Neural cell (in vitro differentiated cells): ENCODE measurements at regions not wholly inside any gene's neighbourhood (a gene's known extent, or its start where the extent isn't known, plus 50 kb on each side); places are given as distances from the start of the nearest gene placed in this dataset.

Source experiments
- H2AFZ ChIP-seq: fragments of 200-600, 300-800 bp; sonication (generic), shearing (Covaris generic); 2 replicates; pipeline ENCODE4 v1.6.0; 2014; ENCODE audit warnings: low read depth, mild to moderate bottlenecking, antibody characterized with exemption, low read length, moderate library complexity
- H3F3A ChIP-seq: fragments of 200-600 bp; shearing (Covaris generic); 2 replicates; pipeline ENCODE4 v1.6.1; 2016; ENCODE audit warnings: mild to moderate bottlenecking, moderate library complexity, mixed read lengths, antibody characterized with exemption, low read length; ENCODE audit not compliant: insufficient read depth, poor library complexity, severe bottlenecking
- H3K27ac ChIP-seq: fragments of 200-600, 300-800 bp; sonication (generic), shearing (Covaris generic); 2 replicates; pipeline ENCODE4 v1.5.1; 2014; ENCODE audit warnings: mild to moderate bottlenecking, low read length, moderate library complexity
- H3K27me3 ChIP-seq: fragments of 300-800, 200-600 bp; sonication (generic), shearing (Covaris generic); 2 replicates; pipeline ENCODE4 v1.6.0; 2014; ENCODE audit warnings: mild to moderate bottlenecking, low read depth, low read length, moderate library complexity; ENCODE audit not compliant: insufficient read depth
- H3K36me3 ChIP-seq: fragments of 300-800, 200-600 bp; sonication (generic), shearing (Covaris generic); 2 replicates; pipeline ENCODE4 v1.5.1; 2014; ENCODE audit warnings: mild to moderate bottlenecking, antibody characterized with exemption, low read length, moderate library complexity; ENCODE audit not compliant: insufficient read depth
- H3K4me2 ChIP-seq: fragments of 300-800, 200-600 bp; sonication (generic), shearing (Covaris generic); 2 replicates; pipeline ENCODE4 v1.6.0; 2014; ENCODE audit warnings: mild to moderate bottlenecking, low read length
- H3K4me3 ChIP-seq: fragments of 300-800, 200-600 bp; sonication (generic), shearing (Covaris generic); 2 replicates; pipeline ENCODE4 v1.5.1; 2014; ENCODE audit warnings: mild to moderate bottlenecking, low read length, moderate library complexity
- H3K79me2 ChIP-seq: fragments of 200-600 bp; shearing (Covaris generic); replicated peaks from 2 replicates; pipeline ENCODE4 v1.6.0; 2014; ENCODE audit warnings: mild to moderate bottlenecking, low read length, moderate library complexity; ENCODE audit not compliant: insufficient read depth
- H3K9ac ChIP-seq: fragments of 300-800, 200-600 bp; sonication (generic), shearing (Covaris generic); 2 replicates; pipeline ENCODE4 v1.6.1; 2016; ENCODE audit warnings: mild to moderate bottlenecking, low read length, mixed read lengths
- H3K9me2 ChIP-seq: fragments of 200-600 bp; shearing (Covaris generic); 2 replicates; pipeline ENCODE4 v1.6.1; 2016; ENCODE audit warnings: mild to moderate bottlenecking, low read length, mixed read lengths; ENCODE audit not compliant: insufficient read depth
- H3K9me3 ChIP-seq: fragments of 200-600, 300-800 bp; sonication (generic), shearing (Covaris generic); 2 replicates; pipeline ENCODE4 v1.6.1; 2016; ENCODE audit warnings: mild to moderate bottlenecking, mixed run types, low read length, moderate library complexity, mixed read lengths
- H4K20me1 ChIP-seq: fragments of 200-600 bp; shearing (Covaris generic); 2 replicates; pipeline ENCODE4 v1.6.1; 2016; ENCODE audit warnings: mild to moderate bottlenecking, mixed run types; ENCODE audit not compliant: insufficient read depth
- CTCF ChIP-seq: fragments of 450-650 bp; IDR thresholded peaks from 2 replicates; pipeline ENCODE4 v1.5.1; 2014; ENCODE audit warnings: antibody characterized with exemption, mild to moderate bottlenecking, moderate library complexity; ENCODE audit not compliant: poor library complexity, severe bottlenecking
- EP300 ChIP-seq: fragments of 450-650 bp; conservative IDR thresholded peaks from 2 replicates; pipeline ENCODE4 v1.6.1; 2014; ENCODE audit warnings: antibody characterized with exemption, mild to moderate bottlenecking, moderate library complexity; ENCODE audit not compliant: poor library complexity, severe bottlenecking
- EZH2 ChIP-seq: fragments of 200-600, 300-800 bp; shearing (Covaris generic), sonication (generic); IDR thresholded peaks from 2 replicates; pipeline ENCODE4 v1.6.1; 2014; ENCODE audit warnings: antibody characterized with exemption, low read length, borderline replicate concordance, mild to moderate bottlenecking; ENCODE audit not compliant: insufficient read depth, poor library complexity, severe bottlenecking
- MXI1 ChIP-seq: fragments of 450-650 bp; conservative IDR thresholded peaks from 2 replicates; pipeline ENCODE4 v1.6.1; 2014; ENCODE audit warnings: antibody characterized with exemption, mild to moderate bottlenecking; ENCODE audit not compliant: poor library complexity, severe bottlenecking
- POLR2AphosphoS5 ChIP-seq: IDR thresholded peaks from 2 replicates; pipeline ENCODE4 v1.6.1; 2012
- RAD21 ChIP-seq: fragments of 450-650 bp; conservative IDR thresholded peaks from 2 replicates; pipeline ENCODE4 v1.6.1; 2014; ENCODE audit warnings: antibody characterized with exemption, mild to moderate bottlenecking, moderate library complexity
- REST ChIP-seq: IDR thresholded peaks from 2 replicates; pipeline ENCODE4 v1.6.1; 2012; ENCODE audit warnings: borderline replicate concordance
- SMC3 ChIP-seq: fragments of 450-650 bp; conservative IDR thresholded peaks from 2 replicates; pipeline ENCODE4 v1.6.1; 2014; ENCODE audit warnings: antibody characterized with exemption, mild to moderate bottlenecking, moderate library complexity; ENCODE audit not compliant: poor library complexity
- TAF1 ChIP-seq: IDR thresholded peaks from 2 replicates; pipeline ENCODE4 v1.6.1; 2012; ENCODE audit warnings: low read depth

GRCh38 chr12:107263980-107264379 is 170.6 kb upstream of the CRY1 start:
- Histone ChIP-seq H3K9me3 (no peaks in the 10 kb centered on the region), H3K27me3 (no peaks in the 10 kb centered on the region), H3K79me2 (no peaks in the 10 kb centered on the region), H3K27ac (no peak overlapping the region), H3K4me3 (no peak overlapping the region), H3F3A (no peaks in the 10 kb centered on the region), H3K36me3 (no peaks in the 10 kb centered on the region), H3K4me2 (no peak overlapping the region), H4K20me1 (no peaks in the 10 kb centered on the region), H3K9me2 (no peaks in the 10 kb centered on the region), H2AFZ (no peak overlapping the region), H3K9ac (no peak overlapping the region)
- TF ChIP-seq EP300 (no peak), CTCF (no peak), EZH2 (no peak), POLR2AphosphoS5 (no peak), SMC3 (no peak), RAD21 (no peak), REST (no peak), TAF1 (no peak), MXI1 (no peak)

- H2AFZ ChIP-seq: no peak overlapping the region
- no peak overlapping the region for H3K27ac ChIP-seq
- no peak for TF ChIP-seq EZH2
- no peak for TF ChIP-seq TAF1
- no peak for TF ChIP-seq POLR2AphosphoS5
- H4K20me1 ChIP-seq: no peaks in the 10 kb centered on the region
- no peak overlapping the region for H3K9ac ChIP-seq
- no peaks in the 10 kb centered on the region for H3K9me3 ChIP-seq
- no peaks in the 10 kb centered on the region for H3K79me2 ChIP-seq
- H3K4me2 ChIP-seq: no peak overlapping the region
- H3K4me3 ChIP-seq: no peak overlapping the region
- H3K27me3 ChIP-seq: no peaks in the 10 kb centered on the region
- no peaks in the 10 kb centered on the region for H3F3A ChIP-seq
- H3K36me3 ChIP-seq: no peaks in the 10 kb centered on the region
- H3K9me2 ChIP-seq: no peaks in the 10 kb centered on the region
Observed at GRCh38 chr12:107264667-107265066, 171.3 kb upstream of the CRY1 start.

- Histone ChIP-seq H3K9me2 (no peaks in the 10 kb centered on the region), H3K36me3 (no peaks in the 10 kb centered on the region), H3K9ac (no peak overlapping the region), H3K4me2 (no peak overlapping the region), H4K20me1 (no peaks in the 10 kb centered on the region), H2AFZ (no peak overlapping the region), H3K9me3 (no peaks in the 10 kb centered on the region), H3K27ac (no peak overlapping the region), H3K79me2 (no peaks in the 10 kb centered on the region), H3K4me3 (no peak overlapping the region), H3F3A (no peaks in the 10 kb centered on the region), H3K27me3 (no peaks in the 10 kb centered on the region)
- TF ChIP-seq SMC3 (no peak), TAF1 (no peak), MXI1 (no peak), REST (no peak), CTCF (no peak), EP300 (no peak), RAD21 (no peak), EZH2 (no peak), POLR2AphosphoS5 (no peak)
Observed at GRCh38 chr12:107267604-107268003, 174.3 kb upstream of the CRY1 start.
